CD14-positive monocyte (primary cell): ENCODE measurements at regions not wholly inside any gene's neighbourhood (a gene's known extent, or its start where the extent isn't known, plus 50 kb on each side); places are given as distances from the start of the nearest gene placed in this dataset.

Experiments
- DNase-seq, 3 donors: peaks; one replicate each; pipeline ENCODE4 v3.0.0-alpha.2; 2011 to 2022
- H2AFZ ChIP-seq: 2 replicates; pipeline ENCODE4 v1.6.0; 2012; ENCODE audit warnings: mild to moderate bottlenecking, low read depth, low read length, inconsistent platforms; ENCODE audit not compliant: insufficient read depth, poor library complexity, severe bottlenecking
- H3K27ac ChIP-seq, 2 donors: 1 replicate in 1 of 2; 2 replicates in 1 of 2; pipeline ENCODE4 v1.5.1; 2012 to 2013; ENCODE audit warnings: low read length in 2 of 2, control low read depth in 1 of 2, inconsistent platforms in 1 of 2, low read depth in 1 of 2, mild to moderate bottlenecking in 1 of 2
- H3K27me3 ChIP-seq, 2 donors: one replicate each; pipeline versions ENCODE4 v1.6.0 to v1.6.1; 2011 to 2013; ENCODE audit warnings: low read length in 2 of 2; ENCODE audit not compliant: control insufficient read depth in 2 of 2, insufficient read depth in 2 of 2
- H3K36me3 ChIP-seq, 2 donors: replicated peaks in 1 of 2; 1 replicate in 1 of 2; 2 replicates in 1 of 2; pipeline versions ENCODE4 v1.5.1 to v1.6.1; 2012 to 2013; ENCODE audit warnings: low read length in 2 of 2, control low read depth in 1 of 2, inconsistent platforms in 1 of 2, mild to moderate bottlenecking in 1 of 2; ENCODE audit not compliant: insufficient read depth in 2 of 2, control insufficient read depth in 1 of 2
- H3K4me1 ChIP-seq, 2 donors: 1 replicate in 1 of 2; 2 replicates in 1 of 2; pipeline versions ENCODE4 v1.5.1 to v1.6.1; 2012 to 2013; ENCODE audit warnings: low read length in 2 of 2, control low read depth in 1 of 2, inconsistent platforms in 1 of 2, mild to moderate bottlenecking in 1 of 2, moderate library complexity in 1 of 2; ENCODE audit not compliant: insufficient read depth in 2 of 2, control insufficient read depth in 1 of 2
- H3K4me2 ChIP-seq: replicated peaks from 2 replicates; pipeline ENCODE3; 2012; ENCODE audit warnings: low read length, moderate library complexity, mild to moderate bottlenecking; ENCODE audit not compliant: poor library complexity, severe bottlenecking; ENCODE audit errors: extremely low read depth
- H3K4me3 ChIP-seq, 3 experiments: fragments of 200-600 bp in 1 of 3; sonication (generic) in 1 of 3; replicated peaks in 1 of 3; 1 replicate in 2 of 3; 2 replicates in 1 of 3; pipeline ENCODE4 v1.5.1; 2011 to 2013; ENCODE audit warnings: low read length in 3 of 3, mild to moderate bottlenecking in 3 of 3, control low read depth in 2 of 3, low read depth in 2 of 3, inconsistent platforms in 1 of 3, moderate library complexity in 1 of 3
- H3K79me2 ChIP-seq: 2 replicates; pipeline ENCODE4 v1.6.0; 2012; ENCODE audit warnings: mild to moderate bottlenecking, control low read depth, inconsistent platforms, low read length, moderate library complexity; ENCODE audit not compliant: insufficient read depth
- H3K9ac ChIP-seq: 2 replicates; pipeline ENCODE4 v1.6.0; 2017; ENCODE audit warnings: low read length, mild to moderate bottlenecking; ENCODE audit not compliant: insufficient read depth, poor library complexity, severe bottlenecking
- H3K9me3 ChIP-seq, 2 donors: replicated peaks in 1 of 2; 1 replicate in 1 of 2; 2 replicates in 1 of 2; pipeline versions ENCODE4 v1.5.1 to v1.6.1; 2012 to 2013; ENCODE audit warnings: low read length in 2 of 2, control low read depth in 1 of 2; ENCODE audit not compliant: control insufficient read depth in 1 of 2, insufficient read depth in 1 of 2
- H4K20me1 ChIP-seq: 2 replicates; pipeline ENCODE4 v1.6.0; 2012; ENCODE audit warnings: mild to moderate bottlenecking, low read length, control low read depth, moderate library complexity; ENCODE audit not compliant: insufficient read depth
- H3K27ac Mint-ChIP-seq, 7 donors: one replicate each; pipeline ENCODE4 v1.8.0; 2020; ENCODE audit warnings: mild to moderate bottlenecking in 7 of 7, mixed read lengths in 7 of 7, moderate library complexity in 6 of 7, inconsistent platforms in 2 of 7
- H3K27me3 Mint-ChIP-seq, 3 donors: one replicate each; pipeline ENCODE4 v1.8.0; 2021 to 2022; ENCODE audit warnings: low read depth in 3 of 3, mild to moderate bottlenecking in 3 of 3, mixed read lengths in 3 of 3, moderate library complexity in 3 of 3, inconsistent platforms in 1 of 3
- H3K36me3 Mint-ChIP-seq, 2 donors: one replicate each; pipeline ENCODE4 v1.8.0; 2020; ENCODE audit warnings: mixed read lengths in 2 of 2, inconsistent platforms in 1 of 2, mild to moderate bottlenecking in 1 of 2
- H3K4me1 Mint-ChIP-seq: one replicate; pipeline ENCODE4 v1.8.0; 2020; ENCODE audit warnings: mild to moderate bottlenecking, mixed read lengths
- H3K4me3 Mint-ChIP-seq, 2 donors: one replicate each; pipeline ENCODE4 v1.8.0; 2020; ENCODE audit warnings: mild to moderate bottlenecking in 2 of 2, mixed read lengths in 2 of 2, moderate library complexity in 1 of 2
- H3K9me3 Mint-ChIP-seq, 7 donors: one replicate each; pipeline ENCODE4 v1.8.0; 2020 to 2022; ENCODE audit warnings: mixed read lengths in 7 of 7, mild to moderate bottlenecking in 6 of 7, moderate library complexity in 6 of 7, inconsistent platforms in 2 of 7
- WGBS: methylation state at CpG from one replicate; pipeline ENCODE4 v1.1.5; 2013; ENCODE audit warnings: missing lambda C conversion rate; ENCODE audit not compliant: insufficient coverage; 5-methylcytosine and 5-hydroxymethylcytosine counted together
- intact Hi-C, 2 donors: fragments of 100-400 bp; cut with micrococcal nuclease; formaldehyde crosslinking; loops; one replicate each; pipeline versions ENCODE4 v1.15.0 to v1.15.1; 2023
- TF ChIP-seq, protein P1 (sequence below): fragments of 200-600 bp; IDR thresholded peaks from one replicate; pipeline ENCODE4 v1.8.0; 2022; ENCODE audit warnings: antibody characterized with exemption, mild to moderate bottlenecking

DNA sequence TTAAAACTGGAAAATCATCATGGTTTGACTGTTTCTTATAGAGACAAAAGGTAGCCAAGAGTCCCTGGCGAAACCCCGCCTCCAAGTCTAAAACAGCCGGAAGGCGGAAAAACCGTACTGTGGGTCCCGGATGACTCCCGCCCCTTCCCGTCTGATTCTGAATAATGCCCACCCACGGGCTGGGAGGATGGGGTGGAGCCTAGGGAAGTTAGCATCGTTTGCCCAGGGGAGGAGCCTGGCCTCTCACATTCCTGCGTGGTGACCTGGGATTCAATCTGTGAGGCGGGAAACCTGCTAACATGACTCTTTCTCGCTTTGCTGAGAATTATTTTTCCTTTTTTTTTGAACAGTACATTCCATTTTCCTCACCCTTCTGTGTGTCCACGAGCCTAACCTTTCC is 124.9 kb downstream of the KCNK1 start:
- WGBS: 96% methylated on average over 4 of the region's 14 CpGs
- no peaks in the 10 kb centered on the region for H3K4me1 ChIP-seq
- no peak for DNase-seq
- H3K27me3 ChIP-seq: no peaks in the 10 kb centered on the region
- H3K27me3 Mint-ChIP-seq: peaks cover 0 to 3% (median 0%) of the 10 kb centered on the region in 3 donors
- peaks cover 0 to 6% (median 2%) of the 10 kb centered on the region in 7 donors for H3K9me3 Mint-ChIP-seq
- no peaks in the 10 kb centered on the region for H3K4me1 Mint-ChIP-seq
- no peak overlapping the region for H2AFZ ChIP-seq
- no peaks in the 10 kb centered on the region for H4K20me1 ChIP-seq
- H3K27ac Mint-ChIP-seq: no peak overlapping the region
- H3K4me3 ChIP-seq: no peak overlapping the region
- H3K4me3 Mint-ChIP-seq: no peak overlapping the region
- intact Hi-C loops: no loop called here
- no peaks in the 10 kb centered on the region for H3K9me3 ChIP-seq
- no peaks in the 10 kb centered on the region for H3K36me3 Mint-ChIP-seq
- H3K9ac ChIP-seq: no peak overlapping the region
- H3K27ac ChIP-seq: no peak overlapping the region
- no peak overlapping the region for H3K4me2 ChIP-seq
- H3K36me3 ChIP-seq: no peaks in the 10 kb centered on the region
- no peaks in the 10 kb centered on the region for H3K79me2 ChIP-seq
- TF ChIP-seq, protein P1, sequence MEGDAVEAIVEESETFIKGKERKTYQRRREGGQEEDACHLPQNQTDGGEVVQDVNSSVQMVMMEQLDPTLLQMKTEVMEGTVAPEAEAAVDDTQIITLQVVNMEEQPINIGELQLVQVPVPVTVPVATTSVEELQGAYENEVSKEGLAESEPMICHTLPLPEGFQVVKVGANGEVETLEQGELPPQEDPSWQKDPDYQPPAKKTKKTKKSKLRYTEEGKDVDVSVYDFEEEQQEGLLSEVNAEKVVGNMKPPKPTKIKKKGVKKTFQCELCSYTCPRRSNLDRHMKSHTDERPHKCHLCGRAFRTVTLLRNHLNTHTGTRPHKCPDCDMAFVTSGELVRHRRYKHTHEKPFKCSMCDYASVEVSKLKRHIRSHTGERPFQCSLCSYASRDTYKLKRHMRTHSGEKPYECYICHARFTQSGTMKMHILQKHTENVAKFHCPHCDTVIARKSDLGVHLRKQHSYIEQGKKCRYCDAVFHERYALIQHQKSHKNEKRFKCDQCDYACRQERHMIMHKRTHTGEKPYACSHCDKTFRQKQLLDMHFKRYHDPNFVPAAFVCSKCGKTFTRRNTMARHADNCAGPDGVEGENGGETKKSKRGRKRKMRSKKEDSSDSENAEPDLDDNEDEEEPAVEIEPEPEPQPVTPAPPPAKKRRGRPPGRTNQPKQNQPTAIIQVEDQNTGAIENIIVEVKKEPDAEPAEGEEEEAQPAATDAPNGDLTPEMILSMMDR: no peak

DNA sequence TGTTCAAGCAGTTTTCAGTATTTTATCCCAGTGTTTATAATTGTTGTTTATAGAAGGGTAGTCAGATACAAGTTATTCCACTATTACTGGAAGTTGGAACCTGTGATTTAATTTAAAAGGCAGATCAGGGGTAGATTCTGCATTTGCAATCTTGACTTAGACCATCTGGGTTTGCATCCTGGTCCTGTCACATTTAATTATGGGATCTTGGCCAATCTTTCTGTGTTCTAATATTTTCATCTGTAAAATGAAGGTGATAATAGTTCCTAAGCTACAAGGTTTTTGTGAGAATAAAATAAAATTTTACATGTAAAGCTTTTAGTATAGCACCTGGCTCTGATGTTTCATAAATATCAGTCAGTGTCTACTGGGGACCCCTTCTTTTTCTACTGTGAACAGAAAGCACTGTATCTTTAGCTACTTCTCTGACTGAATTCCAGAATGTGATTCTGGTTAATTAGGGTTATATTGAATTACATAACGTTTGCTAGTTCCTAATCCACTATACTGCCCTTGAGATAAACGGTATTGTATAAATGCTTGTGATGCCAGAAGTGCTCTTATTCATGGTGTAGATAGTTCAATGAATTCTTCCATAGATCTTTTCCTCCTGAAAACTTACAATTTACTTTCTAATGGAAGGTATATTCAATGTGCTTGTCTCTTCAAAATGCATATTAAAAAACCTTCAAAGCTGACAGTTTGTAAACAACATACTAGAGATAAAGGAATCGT is 131.0 kb downstream of the KCNK1 start:
- H3K9me3 ChIP-seq: no peaks in the 10 kb centered on the region
- H3K27me3 Mint-ChIP-seq: peaks cover 0 to 4% (median 3%) of the 10 kb centered on the region in 3 donors
- H3K4me1 ChIP-seq: no peaks in the 10 kb centered on the region
- H3K27ac Mint-ChIP-seq: no peak overlapping the region
- H3K9ac ChIP-seq: no peak overlapping the region
- no peak for DNase-seq
- H3K36me3 ChIP-seq: no peaks in the 10 kb centered on the region
- intact Hi-C loops: no loop called here
- no peak overlapping the region for H3K4me3 ChIP-seq
- WGBS: no CpG with 5 or more reads among the region's 3 CpGs
- no peak overlapping the region for H3K27ac ChIP-seq
- H3K79me2 ChIP-seq: no peaks in the 10 kb centered on the region
- H3K9me3 Mint-ChIP-seq: peaks cover 0 to 3% (median 0%) of the 10 kb centered on the region in 7 donors
- H2AFZ ChIP-seq: no peak overlapping the region
- no peaks in the 10 kb centered on the region for H3K4me1 Mint-ChIP-seq
- no peak overlapping the region for H3K4me3 Mint-ChIP-seq
- no peaks in the 10 kb centered on the region for H4K20me1 ChIP-seq
- H3K27me3 ChIP-seq: no peaks in the 10 kb centered on the region
- no peak overlapping the region for H3K4me2 ChIP-seq
- no peaks in the 10 kb centered on the region for H3K36me3 Mint-ChIP-seq
- TF ChIP-seq, protein P1: no peak
